ENCODE measurements at regions not wholly inside any gene's neighbourhood (a gene's known extent, or its start where the extent isn't known, plus 50 kb on each side); places are given as distances from the start of the nearest gene placed in this dataset.
"Not testable (repeated sequence)": the region's sequence is repeated elsewhere in the genome, so short reads cannot be mapped to it uniquely, and the experiment has no call there.

DNA sequence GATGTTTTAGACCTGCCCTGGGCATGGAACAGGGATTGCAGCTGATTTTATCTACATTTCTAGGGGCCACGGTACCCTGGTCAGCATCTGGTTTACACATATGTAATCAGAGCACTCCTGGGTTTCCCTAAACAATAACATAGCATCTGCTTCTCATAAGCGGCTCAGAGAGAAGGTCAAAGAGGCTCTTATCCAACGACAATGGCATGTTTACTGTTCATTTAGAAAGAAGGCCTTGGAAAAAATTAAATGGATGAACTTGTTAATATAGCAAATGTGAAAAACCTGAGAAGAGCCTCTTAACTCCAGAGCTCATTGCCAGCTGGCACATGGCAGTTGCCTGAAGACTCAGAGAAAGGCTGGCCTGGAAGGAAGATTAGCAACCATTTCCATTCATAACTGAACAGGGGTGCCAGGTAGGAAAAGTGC lies 202.8 kb upstream of the THUMPD2 start:
- TF ChIP-seq, protein P1, sequence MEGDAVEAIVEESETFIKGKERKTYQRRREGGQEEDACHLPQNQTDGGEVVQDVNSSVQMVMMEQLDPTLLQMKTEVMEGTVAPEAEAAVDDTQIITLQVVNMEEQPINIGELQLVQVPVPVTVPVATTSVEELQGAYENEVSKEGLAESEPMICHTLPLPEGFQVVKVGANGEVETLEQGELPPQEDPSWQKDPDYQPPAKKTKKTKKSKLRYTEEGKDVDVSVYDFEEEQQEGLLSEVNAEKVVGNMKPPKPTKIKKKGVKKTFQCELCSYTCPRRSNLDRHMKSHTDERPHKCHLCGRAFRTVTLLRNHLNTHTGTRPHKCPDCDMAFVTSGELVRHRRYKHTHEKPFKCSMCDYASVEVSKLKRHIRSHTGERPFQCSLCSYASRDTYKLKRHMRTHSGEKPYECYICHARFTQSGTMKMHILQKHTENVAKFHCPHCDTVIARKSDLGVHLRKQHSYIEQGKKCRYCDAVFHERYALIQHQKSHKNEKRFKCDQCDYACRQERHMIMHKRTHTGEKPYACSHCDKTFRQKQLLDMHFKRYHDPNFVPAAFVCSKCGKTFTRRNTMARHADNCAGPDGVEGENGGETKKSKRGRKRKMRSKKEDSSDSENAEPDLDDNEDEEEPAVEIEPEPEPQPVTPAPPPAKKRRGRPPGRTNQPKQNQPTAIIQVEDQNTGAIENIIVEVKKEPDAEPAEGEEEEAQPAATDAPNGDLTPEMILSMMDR (conservative IDR thresholded peaks at IDR 0.05; ENCODE audit: low read depth, low read length): no peak
- no peak overlapping the region for H3K4me3 ChIP-seq (ENCODE audit: low read length)
- DNase-seq (ENCODE audit: low read depth): no peak

DNA sequence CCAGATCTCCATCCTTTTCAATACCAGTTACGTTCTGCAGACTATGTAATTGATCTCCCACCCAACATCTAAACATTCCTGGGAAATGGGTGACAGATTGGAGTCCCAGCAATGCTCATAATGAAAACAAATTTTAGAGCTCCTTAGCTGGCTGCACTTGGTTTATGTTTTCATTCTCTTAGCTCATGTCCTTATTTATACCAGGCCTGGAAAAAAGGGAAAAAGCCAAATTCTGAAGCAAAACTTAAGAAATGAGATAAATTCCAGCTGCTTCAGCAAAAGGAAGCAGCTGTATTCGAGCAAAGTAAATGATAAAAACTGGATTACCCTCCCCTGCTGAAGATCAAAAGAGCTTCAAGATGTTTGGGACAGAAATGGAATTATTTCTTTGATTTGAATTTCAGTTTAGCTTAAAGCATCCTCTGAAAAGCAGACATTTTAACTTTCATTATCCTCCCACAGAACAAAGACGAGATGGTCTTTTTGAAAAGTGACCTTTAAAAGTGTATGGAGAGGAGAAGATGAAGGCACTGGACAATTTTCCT lies 196.5 kb upstream of the THUMPD2 start:
- DNase-seq (ENCODE audit: low read depth): no peak
- TF ChIP-seq, protein P1 (conservative IDR thresholded peaks at IDR 0.05; ENCODE audit: low read depth, low read length): no peak
- no peak overlapping the region for H3K4me3 ChIP-seq (ENCODE audit: low read length)

- no peak overlapping the region for H3K4me3 ChIP-seq (ENCODE audit: low read length)
- DNase-seq (ENCODE audit: low read depth): no peak
- TF ChIP-seq, protein P1 (conservative IDR thresholded peaks at IDR 0.05; ENCODE audit: low read depth, low read length): no peak
These were observed 189.0 kb upstream of the THUMPD2 start for GRCh38 chr2:39968037-39968436.

DNA sequence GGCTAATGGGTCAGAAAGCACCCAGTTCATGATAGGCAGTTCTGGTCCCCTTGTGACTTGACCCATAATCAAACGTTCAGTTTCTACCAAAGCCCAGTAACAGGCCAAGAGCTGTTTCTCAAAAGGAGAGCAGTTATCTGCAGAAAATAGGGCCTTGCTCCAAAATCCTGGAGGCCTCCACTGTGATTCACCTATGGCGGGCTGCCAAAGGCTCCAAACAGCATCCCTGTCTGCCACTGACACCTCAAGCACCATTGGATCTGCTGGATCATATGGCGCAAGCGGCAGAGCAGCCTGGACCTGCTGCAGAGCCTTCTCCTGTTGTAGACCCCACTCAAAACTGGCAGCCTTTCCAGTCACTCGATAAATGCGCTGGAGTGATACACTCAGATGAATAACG lies 181.6 kb upstream of the THUMPD2 start:
- not testable (repeated sequence) for DNase-seq (ENCODE audit: low read depth); H3K4me3 ChIP-seq (ENCODE audit: low read length)

DNA sequence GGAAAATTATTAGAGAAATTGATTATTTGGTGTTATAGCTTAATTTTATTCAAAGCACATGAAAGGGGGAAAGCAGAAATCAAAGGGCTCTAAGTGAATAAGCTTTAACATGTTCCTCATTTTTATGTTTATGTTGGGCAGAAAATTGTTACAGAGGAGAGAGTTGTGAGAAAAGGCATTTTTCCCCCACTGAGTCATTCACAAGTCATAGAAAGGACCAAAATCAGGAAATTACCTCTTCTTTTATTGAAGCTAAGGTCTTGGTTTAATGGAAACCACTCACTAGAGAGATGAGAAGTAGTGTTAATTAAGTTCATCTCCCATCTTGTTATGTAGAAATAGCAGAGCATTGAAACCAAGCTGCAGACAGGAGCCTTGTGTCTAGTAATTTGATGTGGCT lies 175.3 kb upstream of the THUMPD2 start:
- DNase-seq (ENCODE audit: low read depth): no peak
- TF ChIP-seq, protein P1 (conservative IDR thresholded peaks at IDR 0.05; ENCODE audit: low read depth, low read length): no peak
- H3K4me3 ChIP-seq (ENCODE audit: low read length): no peak overlapping the region

DNA sequence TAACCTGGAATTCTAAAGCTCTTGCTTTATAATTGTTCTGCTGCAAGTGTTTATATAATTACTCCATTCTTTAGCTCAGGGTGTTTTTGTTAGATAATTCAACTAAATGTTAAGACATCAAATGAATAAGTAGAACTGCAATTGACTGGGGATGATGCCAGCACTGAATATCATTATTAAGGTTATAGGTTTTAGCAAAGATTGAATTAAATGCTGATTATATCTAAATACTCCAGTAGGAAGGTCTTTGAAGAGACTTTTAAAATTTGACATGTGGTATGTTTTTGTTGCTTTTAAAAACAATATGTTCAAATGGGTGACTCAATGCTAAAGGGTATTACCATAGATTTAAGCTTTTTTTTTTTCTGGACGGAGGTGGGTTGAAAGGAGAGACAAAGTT lies 170.1 kb upstream of the THUMPD2 start:
- H3K4me3 ChIP-seq (ENCODE audit: low read length): no peak overlapping the region
- DNase-seq (ENCODE audit: low read depth): no peak
- TF ChIP-seq, protein P1 (conservative IDR thresholded peaks at IDR 0.05; ENCODE audit: low read depth, low read length): no peak

DNA sequence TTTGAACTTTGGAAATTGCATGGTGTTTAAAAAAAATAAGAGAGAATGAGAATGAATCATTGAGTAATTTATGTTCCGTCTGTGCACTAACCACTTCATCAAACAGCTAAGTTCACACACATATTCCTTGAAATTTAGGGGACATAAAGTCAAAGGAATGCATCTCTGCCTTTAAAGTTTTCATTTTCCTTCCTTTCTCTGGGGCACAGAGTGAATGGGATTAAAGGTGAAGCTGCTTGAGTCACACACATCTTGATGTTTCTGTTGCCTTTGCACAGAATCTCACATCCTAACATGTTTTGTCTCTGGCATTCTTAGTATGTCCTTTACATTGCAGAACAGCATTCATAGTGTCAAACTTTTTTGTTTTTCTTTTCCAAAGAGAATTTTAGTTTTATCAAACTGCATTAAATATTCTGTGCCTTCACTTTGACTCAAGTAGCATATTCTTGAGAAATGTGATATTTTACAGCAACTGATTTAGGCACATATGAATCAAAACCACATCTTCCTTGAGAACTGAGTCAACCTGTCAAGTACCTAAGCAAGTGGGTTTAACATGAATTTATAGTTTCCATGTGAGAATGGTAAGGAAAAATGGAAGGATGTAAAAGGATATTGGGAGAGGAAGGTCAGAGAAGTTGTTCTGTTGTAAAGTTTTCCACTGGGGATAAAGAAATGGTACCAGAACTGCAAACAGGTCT lies 169.1 kb upstream of the THUMPD2 start:
- TF ChIP-seq, protein P1 (conservative IDR thresholded peaks at IDR 0.05; ENCODE audit: low read depth, low read length): no peak
- H3K4me3 ChIP-seq (ENCODE audit: low read length): no peak overlapping the region
- DNase-seq (ENCODE audit: low read depth): no peak

All from retinal pigment epithelial cell (primary cell).